HCT116 (cell line): ENCODE measurements at regions not wholly inside any gene's neighbourhood (a gene's known extent, or its start where the extent isn't known, plus 50 kb on each side); places are given as distances from the start of the nearest gene placed in this dataset.

Source experiments
- ATAC-seq: fragments of 200-7000 bp; cut with Tn5 transposase; 2 replicates; pipeline ENCODE4 v1.9.1; 2020; ENCODE audit warnings: mild to moderate bottlenecking, moderate library complexity
- BruUV-seq: library from RNA; stranded (reverse); fragments of 400-500 nt; replicated peaks from 2 replicates; lab custom pipeline; 2021; lab: Mats Ljungman, UMichigan
- CTCF ChIA-PET: fragments of 300-600 bp; sonication (Branson Sonifier 250); formaldehyde crosslinking; loops from one replicate; lab custom pipeline; 2021; ENCODE audit warnings: antibody characterized with exemption; lab: Charles Lee
- POLR2A ChIA-PET: fragments of 300-600, 350-600 bp; sonication (Branson Sonifier 250); formaldehyde crosslinking; loops from one replicate; lab custom pipeline; 2021; ENCODE audit warnings: antibody characterized with exemption; lab: Charles Lee
- RAD21 ChIA-PET, 2 experiments: fragments of 300-600 bp; sonication (Branson Sonifier 250); formaldehyde crosslinking; loops; one replicate each; lab custom pipeline; 2023; ENCODE audit warnings: low total read pairs in 2 of 2; ENCODE audit not compliant: uncharacterized antibody in 2 of 2, unreplicated experiment in 2 of 2, low non-redundant PET in 1 of 2; lab: Charles Lee
- DNase-seq: peaks from one replicate; pipeline ENCODE4 v3.0.0-alpha.2; 2010; ENCODE audit warnings: low read depth, low spot score
- H2AFZ ChIP-seq: fragments of 200-600 bp; shearing (Covaris generic), sonication (generic); 2 replicates; pipeline ENCODE4 v1.6.1; 2017; ENCODE audit warnings: low read depth, mixed run types, mixed read lengths, antibody characterized with exemption, low read length; ENCODE audit not compliant: poor library complexity, severe bottlenecking
- H3K27ac ChIP-seq: 2 replicates; pipeline ENCODE4 v1.5.1; 2012; ENCODE audit warnings: low read depth, low read length
- H3K27me3 ChIP-seq: fragments of 200-600 bp; sonication (generic); 2 replicates; pipeline ENCODE4 v1.6.1; 2016; ENCODE audit warnings: mixed run types, low read length, mixed read lengths; ENCODE audit not compliant: insufficient read depth
- H3K36me3 ChIP-seq, 2 experiments: fragments of 200-500 bp in 1 of 2; fragments of 200-600 bp in 1 of 2; sonication (Bioruptor generic) in 1 of 2; sonication (generic) in 1 of 2; 2 replicates each; pipeline versions ENCODE4 v1.5.1 to v1.6.1; 2014 to 2016; ENCODE audit warnings: low read length in 2 of 2, inconsistent platforms in 1 of 2, mixed read lengths in 1 of 2, mixed run types in 1 of 2; ENCODE audit not compliant: insufficient read depth in 2 of 2, control insufficient read depth in 1 of 2
- H3K4me1 ChIP-seq, 2 experiments: fragments of 200-600 bp in 1 of 2; sonication (generic) in 1 of 2; 2 replicates each; pipeline versions ENCODE4 v1.5.1 to v1.6.1; 2012 to 2017; ENCODE audit warnings: low read length in 2 of 2, inconsistent platforms in 1 of 2, mild to moderate bottlenecking in 1 of 2, mixed read lengths in 1 of 2, mixed run types in 1 of 2, moderate library complexity in 1 of 2; ENCODE audit not compliant: insufficient read depth in 2 of 2, control insufficient read depth in 1 of 2
- H3K4me2 ChIP-seq: fragments of 200-600 bp; sonication (generic); 2 replicates; pipeline ENCODE4 v1.6.1; 2017; ENCODE audit warnings: mixed run types, low read length, mixed read lengths
- H3K4me3 ChIP-seq, 2 experiments: fragments of 200-600 bp in 1 of 2; sonication (generic) in 1 of 2; replicated peaks in 1 of 2; 2 replicates each; pipeline ENCODE4 v1.5.1; 2011 to 2016; ENCODE audit warnings: low read length in 2 of 2, control low read depth in 1 of 2, low read depth in 1 of 2, mild to moderate bottlenecking in 1 of 2, mixed read lengths in 1 of 2, mixed run types in 1 of 2
- H3K79me2 ChIP-seq: fragments of 200-600 bp; sonication (generic); 2 replicates; pipeline ENCODE4 v1.6.1; 2017; ENCODE audit warnings: mild to moderate bottlenecking, mixed run types, low read length, moderate library complexity, mixed read lengths; ENCODE audit not compliant: insufficient read depth
- H3K9ac ChIP-seq: fragments of 200-600 bp; sonication (generic); 2 replicates; pipeline ENCODE4 v1.6.1; 2016; ENCODE audit warnings: low read length, mixed read lengths
- H3K9me2 ChIP-seq: fragments of 200-600 bp; sonication (generic), shearing (Covaris generic); 2 replicates; pipeline ENCODE4 v1.6.1; 2017; ENCODE audit warnings: mixed run types, mild to moderate bottlenecking, moderate library complexity; ENCODE audit not compliant: insufficient read depth
- H3K9me3 ChIP-seq, 2 experiments: fragments of 200-500 bp in 1 of 2; fragments of 200-600 bp in 1 of 2; sonication (Bioruptor generic) in 1 of 2; sonication (generic) in 1 of 2; 2 replicates each; pipeline ENCODE4 v1.6.1; 2014 to 2017; ENCODE audit warnings: low read length in 2 of 2, mixed read lengths in 2 of 2, inconsistent platforms in 1 of 2, low read depth in 1 of 2, mild to moderate bottlenecking in 1 of 2, mixed run types in 1 of 2, moderate library complexity in 1 of 2; ENCODE audit not compliant: control insufficient read depth in 1 of 2, insufficient read depth in 1 of 2
- H4K20me1 ChIP-seq: fragments of 200-600 bp; sonication (generic), shearing (Covaris generic); 2 replicates; pipeline ENCODE4 v1.6.1; 2017; ENCODE audit warnings: mixed run types, mild to moderate bottlenecking, moderate library complexity; ENCODE audit not compliant: insufficient read depth
- CBX3 ChIP-seq: IDR thresholded peaks from 2 replicates; pipeline ENCODE4 v1.6.1; 2012; ENCODE audit warnings: low read depth
- CEBPB ChIP-seq: IDR thresholded peaks from 2 replicates; pipeline ENCODE4 v1.6.1; 2012; ENCODE audit warnings: low read depth
- ELF1 ChIP-seq: IDR thresholded peaks from 2 replicates; pipeline ENCODE4 v1.6.1; 2012; ENCODE audit warnings: low read depth, borderline replicate concordance
- EZH2 ChIP-seq: fragments of 200-600 bp; sonication (generic); IDR thresholded peaks from 2 replicates; pipeline ENCODE4 v1.6.1; 2017; ENCODE audit warnings: antibody characterized with exemption, mixed run types
- EZH2phosphoT487 ChIP-seq: fragments of 200-600 bp; IDR thresholded peaks from 2 replicates; pipeline ENCODE4 v1.6.1; 2018; ENCODE audit warnings: antibody characterized with exemption, borderline replicate concordance
- FOSL1 ChIP-seq: IDR thresholded peaks from 2 replicates; pipeline ENCODE4 v1.6.1; 2012; ENCODE audit warnings: low read depth
- JUND ChIP-seq: IDR thresholded peaks from 2 replicates; pipeline ENCODE4 v1.6.1; 2012
- POLR2A ChIP-seq: IDR thresholded peaks from 2 replicates; pipeline ENCODE4 v1.7.0; 2011; ENCODE audit warnings: borderline replicate concordance; ENCODE audit not compliant: insufficient read depth, insufficient read length; ENCODE audit errors: extremely low read depth
- POLR2AphosphoS5 ChIP-seq: IDR thresholded peaks from 2 replicates; pipeline ENCODE4 v1.6.1; 2011; ENCODE audit warnings: mild to moderate bottlenecking, low read depth, low read length, moderate library complexity
- RAD21 ChIP-seq: IDR thresholded peaks from 2 replicates; pipeline ENCODE4 v1.6.1; 2012; ENCODE audit warnings: low read depth, mild to moderate bottlenecking
- SIN3A ChIP-seq: IDR thresholded peaks from 2 replicates; pipeline ENCODE4 v1.6.1; 2012; ENCODE audit warnings: low read depth
- SP1 ChIP-seq: IDR thresholded peaks from 2 replicates; pipeline ENCODE4 v1.6.1; 2012; ENCODE audit warnings: low read depth
- SRF ChIP-seq: IDR thresholded peaks from 2 replicates; pipeline ENCODE4 v1.6.1; 2012; ENCODE audit warnings: low read depth
- ZFX ChIP-seq: fragments of 450-650 bp; IDR thresholded peaks from 2 replicates; pipeline ENCODE4 v1.6.1; 2017
- ZNF274 ChIP-seq: fragments of 200-500 bp; sonication (Bioruptor generic); IDR thresholded peaks from 2 replicates; pipeline ENCODE4 v1.6.1; 2014; ENCODE audit warnings: mild to moderate bottlenecking, low read depth, low read length, inconsistent platforms
- intact Hi-C: fragments of 100-400 bp; cut with micrococcal nuclease; formaldehyde crosslinking; loops from 2 replicates; pipeline ENCODE4 v1.10.0; 2022
- TF ChIP-seq, protein P1 (sequence below): IDR thresholded peaks from 2 replicates; pipeline ENCODE4 v1.6.1; 2011; ENCODE audit warnings: mild to moderate bottlenecking, low read length, moderate library complexity; ENCODE audit not compliant: insufficient replicate concordance; ENCODE audit errors: extremely low read depth
- TF ChIP-seq, protein P2 (sequence below): IDR thresholded peaks from 2 replicates; pipeline ENCODE4 v1.6.1; 2012
- TF ChIP-seq, protein P3 (sequence below): IDR thresholded peaks from 2 replicates; pipeline ENCODE4 v1.6.1; 2012; ENCODE audit warnings: low read depth
- TF ChIP-seq, protein P4 (sequence below), 3 experiments: fragments of 200-600 bp in 1 of 3; sonication (generic) in 1 of 3; IDR thresholded peaks in 2 of 3; conservative IDR thresholded peaks in 1 of 3; 2 replicates each; pipeline ENCODE4 v1.5.1; 2012 to 2017; ENCODE audit warnings: low read depth in 2 of 3, low read length in 2 of 3, antibody characterized with exemption in 1 of 3, borderline replicate concordance in 1 of 3, control low read depth in 1 of 3, mild to moderate bottlenecking in 1 of 3, mixed read lengths in 1 of 3, mixed run types in 1 of 3, moderate library complexity in 1 of 3; ENCODE audit not compliant: insufficient read depth in 1 of 3

DNA sequence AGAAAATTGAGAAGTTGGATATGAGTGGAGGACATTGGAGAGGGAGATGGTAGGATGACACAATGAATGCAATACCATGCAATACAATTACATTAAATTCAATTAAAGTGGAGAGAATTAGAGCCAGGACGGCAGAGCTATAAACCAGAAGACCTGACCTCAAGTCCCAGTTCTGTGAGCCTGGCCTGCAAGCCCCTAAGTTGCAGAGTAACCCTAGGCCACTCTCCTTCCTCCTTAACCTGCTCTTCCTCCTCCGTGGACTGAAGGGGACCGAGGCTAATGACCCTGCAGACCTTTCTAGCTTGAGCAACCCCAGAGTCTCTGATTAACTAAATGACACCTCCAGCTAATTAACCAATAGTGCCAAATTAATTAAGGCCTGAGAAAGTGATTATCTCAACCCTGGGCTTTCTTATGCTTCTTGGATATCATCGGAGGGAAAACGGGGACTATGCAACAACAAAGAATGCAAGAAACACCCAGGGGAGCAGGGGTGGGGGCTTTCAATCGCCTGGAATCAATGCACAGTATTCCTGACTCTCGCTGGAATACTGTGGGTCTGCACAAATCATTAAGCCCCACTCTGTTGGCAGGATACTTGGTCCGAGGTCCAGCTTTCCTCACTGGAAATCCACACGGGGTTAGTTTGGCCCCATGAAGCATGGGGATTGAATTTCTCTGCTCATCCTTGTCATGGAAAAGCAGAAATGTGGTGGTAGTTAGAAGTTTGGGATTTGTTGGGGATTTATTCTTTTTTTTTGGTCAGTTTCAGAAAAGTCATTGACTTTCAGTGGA is 548.3 kb downstream of the MN1 start:
- POLR2A ChIA-PET, result no interaction called here
- no peak for DNase-seq
- no peak for ATAC-seq
- TF ChIP-seq EZH2phosphoT487 (no peak), JUND (no peak), FOSL1 (no peak), CEBPB (no peak), SRF (no peak), CBX3 (no peak), SIN3A (no peak), ELF1 (no peak), EZH2 (no peak), ZFX (no peak), RAD21 (no peak), POLR2A (no peak), SP1 (no peak), POLR2AphosphoS5 (no peak), ZNF274 (no peak)
- TF ChIP-seq, protein P1, sequence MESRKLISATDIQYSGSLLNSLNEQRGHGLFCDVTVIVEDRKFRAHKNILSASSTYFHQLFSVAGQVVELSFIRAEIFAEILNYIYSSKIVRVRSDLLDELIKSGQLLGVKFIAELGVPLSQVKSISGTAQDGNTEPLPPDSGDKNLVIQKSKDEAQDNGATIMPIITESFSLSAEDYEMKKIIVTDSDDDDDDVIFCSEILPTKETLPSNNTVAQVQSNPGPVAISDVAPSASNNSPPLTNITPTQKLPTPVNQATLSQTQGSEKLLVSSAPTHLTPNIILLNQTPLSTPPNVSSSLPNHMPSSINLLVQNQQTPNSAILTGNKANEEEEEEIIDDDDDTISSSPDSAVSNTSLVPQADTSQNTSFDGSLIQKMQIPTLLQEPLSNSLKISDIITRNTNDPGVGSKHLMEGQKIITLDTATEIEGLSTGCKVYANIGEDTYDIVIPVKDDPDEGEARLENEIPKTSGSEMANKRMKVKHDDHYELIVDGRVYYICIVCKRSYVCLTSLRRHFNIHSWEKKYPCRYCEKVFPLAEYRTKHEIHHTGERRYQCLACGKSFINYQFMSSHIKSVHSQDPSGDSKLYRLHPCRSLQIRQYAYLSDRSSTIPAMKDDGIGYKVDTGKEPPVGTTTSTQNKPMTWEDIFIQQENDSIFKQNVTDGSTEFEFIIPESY, result no peak
- TF ChIP-seq, protein P2, sequence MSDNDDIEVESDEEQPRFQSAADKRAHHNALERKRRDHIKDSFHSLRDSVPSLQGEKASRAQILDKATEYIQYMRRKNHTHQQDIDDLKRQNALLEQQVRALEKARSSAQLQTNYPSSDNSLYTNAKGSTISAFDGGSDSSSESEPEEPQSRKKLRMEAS, result no peak
- TF ChIP-seq, protein P3, sequence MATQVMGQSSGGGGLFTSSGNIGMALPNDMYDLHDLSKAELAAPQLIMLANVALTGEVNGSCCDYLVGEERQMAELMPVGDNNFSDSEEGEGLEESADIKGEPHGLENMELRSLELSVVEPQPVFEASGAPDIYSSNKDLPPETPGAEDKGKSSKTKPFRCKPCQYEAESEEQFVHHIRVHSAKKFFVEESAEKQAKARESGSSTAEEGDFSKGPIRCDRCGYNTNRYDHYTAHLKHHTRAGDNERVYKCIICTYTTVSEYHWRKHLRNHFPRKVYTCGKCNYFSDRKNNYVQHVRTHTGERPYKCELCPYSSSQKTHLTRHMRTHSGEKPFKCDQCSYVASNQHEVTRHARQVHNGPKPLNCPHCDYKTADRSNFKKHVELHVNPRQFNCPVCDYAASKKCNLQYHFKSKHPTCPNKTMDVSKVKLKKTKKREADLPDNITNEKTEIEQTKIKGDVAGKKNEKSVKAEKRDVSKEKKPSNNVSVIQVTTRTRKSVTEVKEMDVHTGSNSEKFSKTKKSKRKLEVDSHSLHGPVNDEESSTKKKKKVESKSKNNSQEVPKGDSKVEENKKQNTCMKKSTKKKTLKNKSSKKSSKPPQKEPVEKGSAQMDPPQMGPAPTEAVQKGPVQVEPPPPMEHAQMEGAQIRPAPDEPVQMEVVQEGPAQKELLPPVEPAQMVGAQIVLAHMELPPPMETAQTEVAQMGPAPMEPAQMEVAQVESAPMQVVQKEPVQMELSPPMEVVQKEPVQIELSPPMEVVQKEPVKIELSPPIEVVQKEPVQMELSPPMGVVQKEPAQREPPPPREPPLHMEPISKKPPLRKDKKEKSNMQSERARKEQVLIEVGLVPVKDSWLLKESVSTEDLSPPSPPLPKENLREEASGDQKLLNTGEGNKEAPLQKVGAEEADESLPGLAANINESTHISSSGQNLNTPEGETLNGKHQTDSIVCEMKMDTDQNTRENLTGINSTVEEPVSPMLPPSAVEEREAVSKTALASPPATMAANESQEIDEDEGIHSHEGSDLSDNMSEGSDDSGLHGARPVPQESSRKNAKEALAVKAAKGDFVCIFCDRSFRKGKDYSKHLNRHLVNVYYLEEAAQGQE, result no peak
- TF ChIP-seq, protein P4, sequence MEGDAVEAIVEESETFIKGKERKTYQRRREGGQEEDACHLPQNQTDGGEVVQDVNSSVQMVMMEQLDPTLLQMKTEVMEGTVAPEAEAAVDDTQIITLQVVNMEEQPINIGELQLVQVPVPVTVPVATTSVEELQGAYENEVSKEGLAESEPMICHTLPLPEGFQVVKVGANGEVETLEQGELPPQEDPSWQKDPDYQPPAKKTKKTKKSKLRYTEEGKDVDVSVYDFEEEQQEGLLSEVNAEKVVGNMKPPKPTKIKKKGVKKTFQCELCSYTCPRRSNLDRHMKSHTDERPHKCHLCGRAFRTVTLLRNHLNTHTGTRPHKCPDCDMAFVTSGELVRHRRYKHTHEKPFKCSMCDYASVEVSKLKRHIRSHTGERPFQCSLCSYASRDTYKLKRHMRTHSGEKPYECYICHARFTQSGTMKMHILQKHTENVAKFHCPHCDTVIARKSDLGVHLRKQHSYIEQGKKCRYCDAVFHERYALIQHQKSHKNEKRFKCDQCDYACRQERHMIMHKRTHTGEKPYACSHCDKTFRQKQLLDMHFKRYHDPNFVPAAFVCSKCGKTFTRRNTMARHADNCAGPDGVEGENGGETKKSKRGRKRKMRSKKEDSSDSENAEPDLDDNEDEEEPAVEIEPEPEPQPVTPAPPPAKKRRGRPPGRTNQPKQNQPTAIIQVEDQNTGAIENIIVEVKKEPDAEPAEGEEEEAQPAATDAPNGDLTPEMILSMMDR (IDR thresholded peaks at IDR 0.05 in 2 of 3, conservative IDR thresholded peaks at IDR 0.05 in 1 of 3; ENCODE audit: borderline replicate concordance in 1 of 3, insufficient read depth in 1 of 3, low read depth in 2 of 3, low read length in 2 of 3), result no peak
- TF ChIP-seq, all 23 proteins: peak for 0
- H4K20me1 ChIP-seq, result no peaks in the 10 kb centered on the region
- H2AFZ ChIP-seq, result no peak overlapping the region
- H3K27me3 ChIP-seq, result no peaks in the 10 kb centered on the region
- H3K9me3 ChIP-seq, result peaks cover 4 to 6% of the 10 kb centered on the region in 2 experiments; a peak in 2 of 4 replicates
- peaks cover 4 to 7% of the 10 kb centered on the region in 2 experiments; a peak in 2 of 4 replicates for H3K4me1 ChIP-seq
- BruUV-seq, result no TSS peak
- intact Hi-C loops, result no loop called here
- H3K9me2 ChIP-seq, result no peaks in the 10 kb centered on the region
- ChIA-PET RAD21 (no interaction called here), CTCF (no interaction called here)
- H3K36me3 ChIP-seq, result no peaks in the 10 kb centered on the region
- no peak overlapping the region for H3K9ac ChIP-seq
- no peak overlapping the region for H3K27ac ChIP-seq
- no peak overlapping the region for H3K4me3 ChIP-seq
- H3K4me2 ChIP-seq, result no peak overlapping the region; the same call in 1 of the 2 replicates
- H3K79me2 ChIP-seq, result no peaks in the 10 kb centered on the region
